Hindlimb muscle (tissue), 1 donor: ENCODE measurements at regions not wholly inside any gene's neighbourhood (a gene's known extent, or its start where the extent isn't known, plus 50 kb on each side); places are given as distances from the start of the nearest gene placed in this dataset.

Experiments used
- DNase-seq: peaks from one replicate; pipeline ENCODE4 v3.0.0-alpha.2; 2013

- DNase-seq, result no peak
Observed at GRCh38 chr9:134967547-134967930, 49.8 kb upstream of the FCN1 start.

- peak; percentile 61 for DNase-seq
Observed at GRCh38 chr9:134968011-134968822, 50.5 kb upstream of the FCN1 start.

GRCh38 chr9:134968823-134969090 lies 51.0 kb upstream of the FCN1 start:
- DNase-seq, result no peak

- DNase-seq, result no peak
Observed at GRCh38 chr9:134969156-134970045, 51.7 kb upstream of the FCN1 start.

GRCh38 chr9:134970198-134970597 lies 52.5 kb upstream of the FCN1 start:
- DNase-seq, result no peak

- DNase-seq, result no peak
Observed at GRCh38 chr9:134970719-134971118, 53.0 kb upstream of the FCN1 start.

- no peak for DNase-seq
Observed at GRCh38 chr9:134971196-134971595, 53.5 kb upstream of the FCN1 start.

- DNase-seq, result no peak
Observed at GRCh38 chr9:134971696-134972095, 54.0 kb upstream of the FCN1 start.

- no peak for DNase-seq
Observed at GRCh38 chr9:134972140-134972539, 54.4 kb upstream of the FCN1 start.

- DNase-seq, result no peak
Observed at GRCh38 chr9:134975253-134975652, 57.5 kb upstream of the FCN1 start.

- no peak for DNase-seq
Observed at GRCh38 chr9:134976403-134976802, 58.7 kb upstream of the FCN1 start.

GRCh38 chr9:134978272-134978671 lies 60.6 kb upstream of the FCN1 start:
- DNase-seq, result no peak

- DNase-seq, result no peak
Observed at GRCh38 chr9:134980516-134980915, 62.8 kb upstream of the FCN1 start.

- DNase-seq, result no peak
Observed at GRCh38 chr9:134980991-134981390, 63.3 kb upstream of the FCN1 start.

- no peak for DNase-seq
Observed at GRCh38 chr9:134981829-134982228, 64.1 kb upstream of the FCN1 start.

GRCh38 chr9:134982311-134982710 lies 64.6 kb upstream of the FCN1 start:
- no peak for DNase-seq

- no peak for DNase-seq
Observed at GRCh38 chr9:134983074-134983473, 65.4 kb upstream of the FCN1 start.

GRCh38 chr9:134983506-134984371 lies 66.0 kb upstream of the FCN1 start:
- no peak for DNase-seq

GRCh38 chr9:134984372-134985265 lies 66.9 kb upstream of the FCN1 start:
- no peak for DNase-seq

GRCh38 chr9:134985451-134985850 lies 67.7 kb upstream of the FCN1 start:
- no peak for DNase-seq

- no peak for DNase-seq
Observed at GRCh38 chr9:134986957-134987356, 69.2 kb upstream of the FCN1 start.

GRCh38 chr9:134987376-134987775 lies 69.7 kb upstream of the FCN1 start:
- DNase-seq, result no peak
